ENCODE measurements at regions not wholly inside any gene's neighbourhood (a gene's known extent, or its start where the extent isn't known, plus 50 kb on each side); places are given as distances from the start of the nearest gene placed in this dataset.

- Mint-ChIP-seq H3K27me3 (no peaks in the 10 kb centered on the region), H3K27ac (no peak overlapping the region), H3K9me3 (ENCODE audit: low read depth) (peaks cover 49% of the 10 kb centered on the region), H3K4me3 (ENCODE audit: low read depth) (no peak overlapping the region), H3K4me1 (ENCODE audit: low read depth) (no peaks in the 10 kb centered on the region), H3K36me3 (ENCODE audit: insufficient read depth) (no peaks in the 10 kb centered on the region)
- no peak for TF ChIP-seq CTCF (IDR thresholded peaks at IDR 0.05; ENCODE audit: unreplicated experiment)
- no peak for DNase-seq (ENCODE audit: low spot score, unreplicated experiment)
Observed at GRCh38 chr16:35559911-35560636, 2100.7 kb downstream of the TP53TG3F start.

- Mint-ChIP-seq H3K4me1 (ENCODE audit: low read depth) (no peaks in the 10 kb centered on the region), H3K27me3 (no peaks in the 10 kb centered on the region), H3K36me3 (ENCODE audit: insufficient read depth) (no peaks in the 10 kb centered on the region), H3K27ac (no peak overlapping the region), H3K4me3 (ENCODE audit: low read depth) (no peak overlapping the region), H3K9me3 (ENCODE audit: low read depth) (peaks cover 49% of the 10 kb centered on the region)
- no peak for TF ChIP-seq CTCF (IDR thresholded peaks at IDR 0.05; ENCODE audit: unreplicated experiment)
- no peak for DNase-seq (ENCODE audit: low spot score, unreplicated experiment)
Observed at GRCh38 chr16:35560637-35560984, 2101.2 kb downstream of the TP53TG3F start.

GRCh38 chr16:35561346-35561745, 2101.9 kb downstream of the TP53TG3F start:
- no peak overlapping the region for H3K27ac Mint-ChIP-seq
- H3K4me1 Mint-ChIP-seq (ENCODE audit: low read depth), result no peaks in the 10 kb centered on the region
- peaks cover 50% of the 10 kb centered on the region for H3K9me3 Mint-ChIP-seq (ENCODE audit: low read depth)
- DNase-seq (ENCODE audit: low spot score, unreplicated experiment), result no peak
- no peaks in the 10 kb centered on the region for H3K36me3 Mint-ChIP-seq (ENCODE audit: insufficient read depth)
- no peaks in the 10 kb centered on the region for H3K27me3 Mint-ChIP-seq
- TF ChIP-seq CTCF (IDR thresholded peaks at IDR 0.05; ENCODE audit: unreplicated experiment), result no peak
- H3K4me3 Mint-ChIP-seq (ENCODE audit: low read depth), result no peak overlapping the region

GRCh38 chr16:35562471-35562870, 2103.1 kb downstream of the TP53TG3F start:
- Mint-ChIP-seq H3K27me3 (no peaks in the 10 kb centered on the region), H3K36me3 (ENCODE audit: insufficient read depth) (no peaks in the 10 kb centered on the region), H3K9me3 (ENCODE audit: low read depth) (peaks cover 58% of the 10 kb centered on the region), H3K4me1 (ENCODE audit: low read depth) (no peaks in the 10 kb centered on the region), H3K4me3 (ENCODE audit: low read depth) (no peak overlapping the region), H3K27ac (no peak overlapping the region)
- TF ChIP-seq CTCF (IDR thresholded peaks at IDR 0.05; ENCODE audit: unreplicated experiment), result no peak
- no peak for DNase-seq (ENCODE audit: low spot score, unreplicated experiment)

GRCh38 chr16:35562919-35563318, 2103.5 kb downstream of the TP53TG3F start:
- peaks cover 58% of the 10 kb centered on the region for H3K9me3 Mint-ChIP-seq (ENCODE audit: low read depth)
- DNase-seq (ENCODE audit: low spot score, unreplicated experiment), result no peak
- no peak overlapping the region for H3K4me3 Mint-ChIP-seq (ENCODE audit: low read depth)
- no peak for TF ChIP-seq CTCF (IDR thresholded peaks at IDR 0.05; ENCODE audit: unreplicated experiment)
- no peak overlapping the region for H3K27ac Mint-ChIP-seq
- H3K4me1 Mint-ChIP-seq (ENCODE audit: low read depth), result no peaks in the 10 kb centered on the region
- H3K36me3 Mint-ChIP-seq (ENCODE audit: insufficient read depth), result peaks cover 2% of the 10 kb centered on the region
- H3K27me3 Mint-ChIP-seq, result no peaks in the 10 kb centered on the region

Measured in progenitor cell of endocrine pancreas (in vitro differentiated cells).